NT2/D1 (cell line): ENCODE measurements at regions not wholly inside any gene's neighbourhood (a gene's known extent, or its start where the extent isn't known, plus 50 kb on each side); places are given as distances from the start of the nearest gene placed in this dataset.

ENCODE experiments used
- YY1 ChIP-seq: IDR thresholded peaks from 2 replicates; pipeline ENCODE4 v1.6.1; 2011; ENCODE audit not compliant: insufficient read length, insufficient read depth
- ZNF274 ChIP-seq: IDR thresholded peaks from 2 replicates; pipeline ENCODE4 v1.6.1; 2011; ENCODE audit warnings: mild to moderate bottlenecking, low read depth, low read length

- TF ChIP-seq ZNF274 (no peak), YY1 (no peak)
Observed at GRCh38 chr11:134742956-134743819, 331.1 kb upstream of the B3GAT1 start.
